HepG2 (cell line): ENCODE measurements at regions not wholly inside any gene's neighbourhood (a gene's known extent, or its start where the extent isn't known, plus 50 kb on each side); places are given as distances from the start of the nearest gene placed in this dataset.

ENCODE experiments used
- ATAC-seq: fragments of 200-7000 bp; cut with Tn5 transposase; 3 replicates; pipeline ENCODE4 v1.9.1; 2020; ENCODE audit warnings: mild to moderate bottlenecking, moderate library complexity
- BruUV-seq: library from RNA; stranded (reverse); fragments of 400-500 nt; replicated peaks from 2 replicates; lab custom pipeline; 2021; lab: Mats Ljungman, UMichigan
- CTCF ChIA-PET: fragments of 300-600 bp; formaldehyde crosslinking; extraction: SDS; loops from one replicate; lab custom pipeline; 2021; ENCODE audit warnings: low total read pairs, inconsistent platforms, low intra/inter-chr PET ratio; lab: Yijun Ruan, JAX
- POLR2A ChIA-PET: fragments of 350-600 bp; sonication (Branson Sonifier 250); formaldehyde crosslinking; loops from one replicate; lab custom pipeline; 2020; ENCODE audit warnings: antibody characterized with exemption, inconsistent platforms; lab: Yijun Ruan, JAX
- DNase-seq: peaks from one replicate; pipeline ENCODE4 v3.0.0-alpha.2; 2015; ENCODE audit warnings: low spot score
- FAIRE-seq: peaks from 3 replicates; lab custom pipeline; 2011; peaks lifted over from hg19 to GRCh38; lab: Jason Lieb, UNC
- H2AFZ ChIP-seq: one replicate; pipeline ENCODE4 v1.6.1; 2011; ENCODE audit warnings: low read length, inconsistent platforms
- H3K27ac ChIP-seq: fragments of 300-600 bp; 3 replicates; pipeline ENCODE4 v1.8.0; 2011; ENCODE audit warnings: mixed run types, mild to moderate bottlenecking, mixed read lengths, low read length, inconsistent platforms; ENCODE audit not compliant: insufficient read depth; ENCODE audit errors: extremely low read length
- H3K27me3 ChIP-seq, 2 experiments: fragments of 200-600 bp in 1 of 2; 2 replicates in 1 of 2; 3 replicates in 1 of 2; pipeline versions ENCODE4 v1.6.0 to v1.8.0; 2011; ENCODE audit warnings: low read length in 2 of 2, mild to moderate bottlenecking in 2 of 2, moderate library complexity in 2 of 2, inconsistent platforms in 1 of 2; ENCODE audit not compliant: insufficient read depth in 2 of 2, control insufficient read depth in 1 of 2
- H3K36me3 ChIP-seq, 2 experiments: fragments of 200-600 bp in 1 of 2; replicated peaks in 1 of 2; 2 replicates in 1 of 2; 3 replicates in 1 of 2; pipeline versions ENCODE4 v1.5.1 to v1.8.0; 2011; ENCODE audit warnings: low read length in 2 of 2, inconsistent platforms in 1 of 2; ENCODE audit not compliant: insufficient read depth in 2 of 2, control insufficient read depth in 1 of 2
- H3K4me1 ChIP-seq: 2 replicates; pipeline ENCODE4 v1.5.1; 2012; ENCODE audit warnings: low read length, inconsistent platforms; ENCODE audit not compliant: insufficient read depth
- H3K4me2 ChIP-seq: 2 replicates; pipeline ENCODE4 v1.6.0; 2011; ENCODE audit warnings: low read depth, low read length, inconsistent platforms
- H3K4me3 ChIP-seq, 3 experiments: fragments of 200-600 bp in 1 of 3; sonication (generic), shearing (Covaris generic) in 1 of 3; replicated peaks in 1 of 3; 2 replicates each; pipeline ENCODE4 v1.5.1; 2011 to 2016; ENCODE audit warnings: low read length in 3 of 3, inconsistent platforms in 2 of 3, low read depth in 2 of 3, mild to moderate bottlenecking in 2 of 3, control low read depth in 1 of 3, mixed read lengths in 1 of 3; ENCODE audit not compliant: insufficient read depth in 1 of 3
- H3K79me2 ChIP-seq: one replicate; pipeline ENCODE4 v1.6.1; 2011; ENCODE audit warnings: low read length, inconsistent platforms; ENCODE audit not compliant: insufficient read depth
- H3K9ac ChIP-seq: 2 replicates; pipeline ENCODE4 v1.6.0; 2011; ENCODE audit warnings: mild to moderate bottlenecking, low read depth, low read length, inconsistent platforms; ENCODE audit not compliant: insufficient read depth
- H3K9me3 ChIP-seq: 2 replicates; pipeline ENCODE4 v1.5.1; 2012; ENCODE audit warnings: mild to moderate bottlenecking, low read length
- H4K20me1 ChIP-seq: 2 replicates; pipeline ENCODE4 v1.6.0; 2011; ENCODE audit warnings: inconsistent platforms, mild to moderate bottlenecking, low read length, moderate library complexity; ENCODE audit not compliant: insufficient read depth
- CBX5 ChIP-seq: sonication (generic); formaldehyde crosslinking; IDR thresholded peaks from 2 replicates; pipeline ENCODE4 v1.4.0; 2020; ENCODE audit warnings: missing genetic modification reagents, borderline replicate concordance
- CENPT ChIP-seq: sonication (generic); formaldehyde crosslinking; IDR thresholded peaks from 2 replicates; pipeline ENCODE4 v1.8.0; 2022; ENCODE audit warnings: low read depth, mild to moderate bottlenecking, moderate library complexity, missing genetic modification reagents
- CREM ChIP-seq, 2 experiments: sonication (generic) in 1 of 2; formaldehyde crosslinking in 1 of 2; IDR thresholded peaks; 2 replicates each; pipeline versions ENCODE4 v1.4.0 to v1.6.1; 2016 to 2020; ENCODE audit warnings: antibody characterized with exemption in 1 of 2, mild to moderate bottlenecking in 1 of 2, missing genetic modification reagents in 1 of 2
- DMAP1 ChIP-seq: IDR thresholded peaks from 2 replicates; pipeline ENCODE4 v1.6.1; 2016
- DNMT3B ChIP-seq: conservative IDR thresholded peaks from 2 replicates; pipeline ENCODE4 v1.6.1; 2016; ENCODE audit warnings: missing biosample characterization, control low read depth
- HCFC1 ChIP-seq: fragments of 150-350 bp; IDR thresholded peaks from 2 replicates; pipeline ENCODE4 v1.6.1; 2014; ENCODE audit warnings: low read depth, low read length
- HNRNPK ChIP-seq: fragments of 200-400 bp; formaldehyde crosslinking; IDR thresholded peaks from 2 replicates; pipeline ENCODE4 v1.6.1; 2018; ENCODE audit warnings: low read length, low read depth, moderate library complexity, mild to moderate bottlenecking; ENCODE audit not compliant: poor library complexity, severe bottlenecking
- KDM4B ChIP-seq: sonication (generic); formaldehyde crosslinking; IDR thresholded peaks from 2 replicates; pipeline ENCODE4 v1.4.0; 2020; ENCODE audit warnings: missing genetic modification reagents
- MAX ChIP-seq: IDR thresholded peaks from 2 replicates; pipeline ENCODE4 v1.6.1; 2012; ENCODE audit warnings: inconsistent platforms
- RFX3 ChIP-seq: IDR thresholded peaks from 2 replicates; pipeline ENCODE4 v1.6.1; 2016; ENCODE audit warnings: missing biosample characterization, missing genetic modification reagents
- SMAD3 ChIP-seq: sonication (generic); formaldehyde crosslinking; IDR thresholded peaks from 2 replicates; pipeline ENCODE4 v1.4.0; 2020; ENCODE audit warnings: missing genetic modification reagents
- SRF ChIP-seq: IDR thresholded peaks from 2 replicates; pipeline ENCODE4 v1.6.1; 2011; ENCODE audit warnings: mild to moderate bottlenecking, low read depth, low read length, moderate library complexity
- TFDP2 ChIP-seq: sonication (generic); formaldehyde crosslinking; IDR thresholded peaks from 2 replicates; pipeline ENCODE4 v1.4.0; 2020; ENCODE audit warnings: missing genetic modification reagents
- THAP7 ChIP-seq: sonication (generic); formaldehyde crosslinking; IDR thresholded peaks from 2 replicates; pipeline ENCODE4 v1.8.1; 2023; ENCODE audit warnings: mild to moderate bottlenecking, missing genetic modification reagents
- ZFP1 ChIP-seq: IDR thresholded peaks from 2 replicates; pipeline ENCODE4 v1.6.1; 2016
- ZNF235 ChIP-seq: sonication (generic); formaldehyde crosslinking; IDR thresholded peaks from 2 replicates; pipeline ENCODE4 v1.8.1; 2023; ENCODE audit warnings: mild to moderate bottlenecking, missing genetic modification reagents, borderline replicate concordance
- ZNF326 ChIP-seq: sonication (generic); formaldehyde crosslinking; IDR thresholded peaks from 2 replicates; pipeline ENCODE4 v1.4.0; 2020; ENCODE audit warnings: missing genetic modification reagents, borderline replicate concordance
- ZNF629 ChIP-seq: sonication (generic); formaldehyde crosslinking; conservative IDR thresholded peaks from 2 replicates; pipeline ENCODE4 v1.5.0; 2020; ENCODE audit warnings: missing genetic modification reagents
- ZNF878 ChIP-seq: sonication (generic); formaldehyde crosslinking; IDR thresholded peaks from 2 replicates; pipeline ENCODE4 v1.8.1; 2023; ENCODE audit warnings: mild to moderate bottlenecking, missing genetic modification reagents, moderate library complexity
- ZSCAN20 ChIP-seq: sonication (generic); formaldehyde crosslinking; IDR thresholded peaks from 2 replicates; pipeline ENCODE4 v1.4.0; 2020; ENCODE audit warnings: missing genetic modification reagents, mild to moderate bottlenecking, borderline replicate concordance
- WGBS: methylation state at CpG from one replicate; pipeline ENCODE4 v1.1.6; 2017; ENCODE audit warnings: low lambda C conversion rate; 5-methylcytosine and 5-hydroxymethylcytosine counted together
- in situ Hi-C: cut with HindIII; loops from 2 replicates; pipeline ENCODE4 v1.10.0; 2017; ENCODE audit warnings: low pct_unique_long_range_greater_than_20kb; ENCODE audit not compliant: extremely low pct_ligation_motif_present
- intact Hi-C: fragments of 100-400 bp; cut with micrococcal nuclease; formaldehyde crosslinking; loops from one replicate; pipeline ENCODE4 v1.10.0; 2022; ENCODE audit not compliant: unreplicated experiment

- in situ Hi-C loops, result no loop called here
- no peaks in the 10 kb centered on the region for H3K27me3 ChIP-seq
- no peaks in the 10 kb centered on the region for H4K20me1 ChIP-seq
- no peak for TF ChIP-seq CENPT (CRISPR knock-in tag)
- no peak for TF ChIP-seq ZNF878 (CRISPR knock-in tag)
- no peak for TF ChIP-seq MAX
- no peak for TF ChIP-seq THAP7 (CRISPR knock-in tag)
- no peak for TF ChIP-seq ZNF629
- TF ChIP-seq KDM4B (CRISPR knock-in tag), result no peak
- no peak for TF ChIP-seq ZNF235 (CRISPR knock-in tag)
- no peak for TF ChIP-seq HNRNPK
- no peak for TF ChIP-seq DNMT3B
- no peak for TF ChIP-seq CREM (IDR thresholded peaks at IDR 0.05)
- no peak for TF ChIP-seq CREM (CRISPR knock-in tag; IDR thresholded peaks at IDR 0.05)
- no peak for TF ChIP-seq CBX5 (CRISPR knock-in tag)
- no peak for TF ChIP-seq HCFC1
- TF ChIP-seq ZFP1 (CRISPR knock-in tag), result no peak
- no peak for TF ChIP-seq RFX3 (CRISPR knock-in tag)
- no peak for TF ChIP-seq DMAP1 (CRISPR knock-in tag)
- no peak for TF ChIP-seq SMAD3
- TF ChIP-seq ZNF326, result no peak
- TF ChIP-seq ZSCAN20, result no peak
- TF ChIP-seq TFDP2 (CRISPR knock-in tag), result no peak
- no peak for TF ChIP-seq SRF
- TF ChIP-seq, all 625 proteins: peak for 0
- BruUV-seq, result no TSS peak
- DNase-seq, result no peak
- H2AFZ ChIP-seq, result no peak overlapping the region
- H3K9ac ChIP-seq, result no peak overlapping the region
- no peak for FAIRE-seq
- intact Hi-C loops, result no loop called here
- H3K4me1 ChIP-seq, result no peaks in the 10 kb centered on the region
- POLR2A ChIA-PET, result no interaction called here
- CTCF ChIA-PET, result no interaction called here
- no peaks in the 10 kb centered on the region for H3K79me2 ChIP-seq
- no peak for ATAC-seq
- H3K27ac ChIP-seq, result no peak overlapping the region
- H3K4me2 ChIP-seq, result no peak overlapping the region
- peaks cover 90% of the 10 kb centered on the region for H3K9me3 ChIP-seq
- H3K36me3 ChIP-seq, result no peaks in the 10 kb centered on the region
- 11% methylated on average over 3 of the region's 3 CpGs for WGBS
- no peak overlapping the region for H3K4me3 ChIP-seq
These were observed 607.6 kb upstream of the FLRT2 start for GRCh38 chr14:84922370-84922769.
